ENCODE measurements at regions not wholly inside any gene's neighbourhood (a gene's known extent, or its start where the extent isn't known, plus 50 kb on each side); places are given as distances from the start of the nearest gene placed in this dataset.

DNA sequence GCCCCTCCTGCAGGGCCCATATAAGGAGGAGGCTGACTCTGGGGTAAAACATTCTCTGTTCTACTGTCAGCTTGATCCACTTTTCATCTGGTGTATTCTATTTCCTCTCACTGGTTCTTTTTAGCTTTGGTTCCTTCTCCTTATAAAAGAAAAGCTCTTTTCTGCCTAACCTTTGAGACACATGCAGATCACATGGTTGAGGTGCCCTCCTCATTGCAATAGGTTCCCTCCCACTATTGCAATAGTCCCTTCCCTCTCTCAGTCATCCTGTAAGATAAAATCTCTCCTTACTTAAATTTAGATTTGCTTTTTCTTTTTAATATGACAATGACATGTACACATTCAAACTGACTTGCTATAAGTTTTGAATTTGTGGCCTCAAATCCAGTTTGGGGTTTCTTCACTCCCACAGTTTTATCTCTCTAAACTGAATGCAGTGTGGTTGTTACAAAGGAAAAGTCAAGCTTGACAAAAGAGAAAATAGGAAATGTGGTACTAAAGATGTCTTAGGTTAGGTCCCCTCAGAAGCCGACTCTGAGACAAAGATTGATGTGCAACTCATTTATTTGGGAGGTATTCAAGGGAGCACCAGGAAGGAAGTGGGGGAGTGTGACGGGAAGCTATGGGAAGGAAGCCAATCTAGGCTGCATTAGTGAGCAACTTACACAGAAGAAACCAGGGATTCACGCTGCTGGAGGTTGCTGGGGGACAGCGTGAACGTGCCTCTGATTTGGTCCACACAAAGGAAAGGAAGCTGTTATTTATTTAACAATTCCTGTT is 127.6 kb upstream of the LINC00305 start:
- Histone ChIP-seq H2BK5ac (ENCODE audit: insufficient read length, low read length) (no peak overlapping the region), H3K9ac (ENCODE audit: extremely low read depth, insufficient read length, low read length) (no peak overlapping the region), H2AFZ (ENCODE audit: low read length) (no peak overlapping the region), H2AK5ac (ENCODE audit: insufficient read length, low read length) (no peak overlapping the region), H3T11ph (ENCODE audit: low read length) (no peak overlapping the region), H3K79me2 (ENCODE audit: insufficient read depth, low read length) (no peaks in the 10 kb centered on the region), H3K23ac (ENCODE audit: insufficient read length, low read depth, low read length) (no peak overlapping the region), H2BK120ac (ENCODE audit: low read depth, low read length, poor library complexity, severe bottlenecking) (no peak overlapping the region), H4K91ac (ENCODE audit: insufficient read length, low read depth, low read length) (no peak overlapping the region), H3K23me2 (ENCODE audit: insufficient read length, low read depth, low read length, poor library complexity, severe bottlenecking) (no peaks in the 10 kb centered on the region), H3K18ac (ENCODE audit: insufficient read length, low read depth, low read length) (peak overlapping the region; percentile 36), H3K79me1 (ENCODE audit: insufficient read depth, low read depth, low read length, poor library complexity, severe bottlenecking) (no peaks in the 10 kb centered on the region), H4K20me1 (ENCODE audit: control insufficient read depth, insufficient read depth, insufficient read length) (no peaks in the 10 kb centered on the region), H3K27me3 (ENCODE audit: insufficient read depth, low read length) (no peaks in the 10 kb centered on the region), H2BK20ac (ENCODE audit: low read depth, low read length, poor library complexity, severe bottlenecking) (no peak overlapping the region), H3K4me2 (ENCODE audit: insufficient read depth, insufficient read length, low read length) (no peak overlapping the region), H3K4me1 (ENCODE audit: insufficient read depth, low read length) (peaks cover 9% of the 10 kb centered on the region; the same call in 1 of the 2 replicates), H2BK12ac (ENCODE audit: insufficient read length, low read depth, low read length) (peak overlapping the region; percentile 4), H3K9me3 (ENCODE audit: control insufficient read depth, low read depth, low read length) (peaks cover 8% of the 10 kb centered on the region), H3K14ac (ENCODE audit: insufficient read depth, low read length) (no peak overlapping the region), H3K27ac (ENCODE audit: insufficient read length, low read depth, low read length) (no peak overlapping the region), H4K5ac (ENCODE audit: insufficient read length, low read depth, low read length) (no peak overlapping the region), H2BK15ac (ENCODE audit: low read depth, low read length) (no peak overlapping the region), H4K8ac (replicated peaks; ENCODE audit: insufficient read length, low read depth, low read length) (no peak overlapping the region), H3K4ac (ENCODE audit: low read depth, low read length) (no peak overlapping the region), H3K56ac (ENCODE audit: insufficient read length, low read depth, low read length) (no peak overlapping the region)
- Mint-ChIP-seq H3K36me3 (ENCODE audit: insufficient read depth in 1 of 3, low read depth in 3 of 3) (peaks cover 26 to 63% (median 48%) of the 10 kb centered on the region in 3 experiments), H3K9me3 (peaks cover 50 to 57% of the 10 kb centered on the region in 2 experiments), H3K27me3 (ENCODE audit: low read depth) (no peaks in the 10 kb centered on the region), H3K27ac (peak overlapping the region; percentile 74 to 95 (median 94); a peak in 5 of 7 replicates), H3K4me3 (no peak overlapping the region), H3K4me1 (peaks cover 44 to 47% of the 10 kb centered on the region in 2 experiments)
- DNase-seq = no peak
- no CpG with 5 or more reads among the region's 5 CpGs for WGBS (ENCODE audit: extremely low coverage, insufficient read length, low lambda C conversion rate)
- TF ChIP-seq, protein P1, sequence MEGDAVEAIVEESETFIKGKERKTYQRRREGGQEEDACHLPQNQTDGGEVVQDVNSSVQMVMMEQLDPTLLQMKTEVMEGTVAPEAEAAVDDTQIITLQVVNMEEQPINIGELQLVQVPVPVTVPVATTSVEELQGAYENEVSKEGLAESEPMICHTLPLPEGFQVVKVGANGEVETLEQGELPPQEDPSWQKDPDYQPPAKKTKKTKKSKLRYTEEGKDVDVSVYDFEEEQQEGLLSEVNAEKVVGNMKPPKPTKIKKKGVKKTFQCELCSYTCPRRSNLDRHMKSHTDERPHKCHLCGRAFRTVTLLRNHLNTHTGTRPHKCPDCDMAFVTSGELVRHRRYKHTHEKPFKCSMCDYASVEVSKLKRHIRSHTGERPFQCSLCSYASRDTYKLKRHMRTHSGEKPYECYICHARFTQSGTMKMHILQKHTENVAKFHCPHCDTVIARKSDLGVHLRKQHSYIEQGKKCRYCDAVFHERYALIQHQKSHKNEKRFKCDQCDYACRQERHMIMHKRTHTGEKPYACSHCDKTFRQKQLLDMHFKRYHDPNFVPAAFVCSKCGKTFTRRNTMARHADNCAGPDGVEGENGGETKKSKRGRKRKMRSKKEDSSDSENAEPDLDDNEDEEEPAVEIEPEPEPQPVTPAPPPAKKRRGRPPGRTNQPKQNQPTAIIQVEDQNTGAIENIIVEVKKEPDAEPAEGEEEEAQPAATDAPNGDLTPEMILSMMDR (conservative IDR thresholded peaks at IDR 0.05) = no peak
